Lower lobe of right lung (tissue), 2 donors: ENCODE measurements at regions not wholly inside any gene's neighbourhood (a gene's known extent, or its start where the extent isn't known, plus 50 kb on each side); places are given as distances from the start of the nearest gene placed in this dataset.
A peak's percentile ranks its signal among the peaks of the same experiment; 100 is the strongest.

Experiments
- ATAC-seq, 2 donors: fragments of 200-7000 bp; cut with Tn5 transposase; one replicate each; pipeline ENCODE4 v1.9.1; 2020 to 2022; ENCODE audit warnings: mild to moderate bottlenecking in 2 of 2, moderate library complexity in 2 of 2
- DNase-seq: peaks from one replicate; pipeline ENCODE4 v3.0.0-alpha.2; 2020
- H3K27ac ChIP-seq: fragments of 200-600 bp; one replicate; pipeline ENCODE4 v1.8.0; 2022
- H3K27me3 ChIP-seq: fragments of 200-600 bp; one replicate; pipeline ENCODE4 v1.8.0; 2022; ENCODE audit warnings: low read depth
- H3K36me3 ChIP-seq: fragments of 200-600 bp; one replicate; pipeline ENCODE4 v1.8.0; 2022; ENCODE audit warnings: mild to moderate bottlenecking
- H3K4me1 ChIP-seq: fragments of 200-600 bp; one replicate; pipeline ENCODE4 v1.8.0; 2022
- H3K4me3 ChIP-seq: fragments of 200-600 bp; one replicate; pipeline ENCODE4 v1.8.0; 2022; ENCODE audit warnings: mild to moderate bottlenecking
- H3K9me3 ChIP-seq: fragments of 200-600 bp; one replicate; pipeline ENCODE4 v1.8.0; 2022
- CTCF ChIP-seq: fragments of 200-600 bp; IDR thresholded peaks from one replicate; pipeline ENCODE4 v1.8.0; 2022; ENCODE audit warnings: antibody characterized with exemption, mild to moderate bottlenecking
- intact Hi-C: fragments of 100-400 bp; cut with DNase I; formaldehyde crosslinking; loops from one replicate; pipeline ENCODE4 v1.11.0; 2022
- donor health status: DM: no; HTN: yes; CAD: no; lungs with severe emphysema.

GRCh38 chr10:117781216-117781831, 238.8 kb downstream of the EMX2 start:
- TF ChIP-seq CTCF, result no peak
- ATAC-seq, result no peak
- H3K27me3 ChIP-seq, result no peaks in the 10 kb centered on the region
- H3K9me3 ChIP-seq, result no peaks in the 10 kb centered on the region
- H3K4me1 ChIP-seq, result no peaks in the 10 kb centered on the region
- intact Hi-C loops, result no loop called here
- no peak overlapping the region for H3K27ac ChIP-seq
- no peak overlapping the region for H3K4me3 ChIP-seq
- H3K36me3 ChIP-seq, result no peaks in the 10 kb centered on the region
- DNase-seq, result no peak

- Histone ChIP-seq H3K9me3 (no peaks in the 10 kb centered on the region), H3K4me3 (no peak overlapping the region), H3K4me1 (no peaks in the 10 kb centered on the region), H3K27me3 (no peaks in the 10 kb centered on the region), H3K27ac (no peak overlapping the region), H3K36me3 (no peaks in the 10 kb centered on the region)
- intact Hi-C loops, result no loop called here
- no peak for TF ChIP-seq CTCF
- ATAC-seq (peak in 1 of 2 donors; percentile 18), DNase-seq (no peak)
Observed at GRCh38 chr10:117782276-117782675, 239.7 kb downstream of the EMX2 start.

GRCh38 chr10:117783698-117784395, 241.3 kb downstream of the EMX2 start:
- intact Hi-C loops, result no loop called here
- H3K27me3 ChIP-seq, result no peaks in the 10 kb centered on the region
- no peak for ATAC-seq
- DNase-seq, result no peak
- H3K9me3 ChIP-seq, result no peaks in the 10 kb centered on the region
- no peak overlapping the region for H3K4me3 ChIP-seq
- H3K4me1 ChIP-seq, result no peaks in the 10 kb centered on the region
- no peak overlapping the region for H3K27ac ChIP-seq
- no peaks in the 10 kb centered on the region for H3K36me3 ChIP-seq
- TF ChIP-seq CTCF, result no peak

GRCh38 chr10:117784776-117785175, 242.2 kb downstream of the EMX2 start:
- intact Hi-C loops, result no loop called here

GRCh38 chr10:117788911-117789310, 246.4 kb downstream of the EMX2 start:
- no peak overlapping the region for H3K27ac ChIP-seq
- no peak overlapping the region for H3K4me3 ChIP-seq
- TF ChIP-seq CTCF, result no peak
- H3K4me1 ChIP-seq, result no peaks in the 10 kb centered on the region
- ATAC-seq (no peak), DNase-seq (no peak)
- H3K9me3 ChIP-seq, result no peaks in the 10 kb centered on the region
- intact Hi-C loops, result no loop called here
- H3K36me3 ChIP-seq, result no peaks in the 10 kb centered on the region
- no peaks in the 10 kb centered on the region for H3K27me3 ChIP-seq

More at GRCh38 chr10:117784776-117785175, 242.2 kb downstream of the EMX2 start:
- no peak overlapping the region for H3K27ac ChIP-seq
- H3K36me3 ChIP-seq, result no peaks in the 10 kb centered on the region
- no peak overlapping the region for H3K4me3 ChIP-seq
- H3K27me3 ChIP-seq, result no peaks in the 10 kb centered on the region
- no peak for DNase-seq
- no peak for TF ChIP-seq CTCF
- no peak for ATAC-seq
- no peaks in the 10 kb centered on the region for H3K4me1 ChIP-seq
- H3K9me3 ChIP-seq, result no peaks in the 10 kb centered on the region
